Cerebellar cortex (tissue), 1 donor: ENCODE measurements at regions not wholly inside any gene's neighbourhood (a gene's known extent, or its start where the extent isn't known, plus 50 kb on each side); places are given as distances from the start of the nearest gene placed in this dataset.

Experiments used
- DNase-seq: peaks from one replicate; pipeline ENCODE4 v3.0.0-alpha.2; 2015; ENCODE audit warnings: low spot score

- no peak for DNase-seq
These were observed 104.0 kb downstream of the CYRIA start for GRCh38 chr2:16561676-16562075.

- DNase-seq: no peak
These were observed 104.4 kb downstream of the CYRIA start for GRCh38 chr2:16561251-16561650.

- DNase-seq: no peak
These were observed 106.2 kb downstream of the CYRIA start for GRCh38 chr2:16559278-16560067.

GRCh38 chr2:16554060-16554583, 111.5 kb downstream of the CYRIA start:
- DNase-seq: no peak

GRCh38 chr2:16553226-16553625, 112.4 kb downstream of the CYRIA start:
- peak; percentile 51 for DNase-seq

GRCh38 chr2:16552202-16552601, 113.4 kb downstream of the CYRIA start:
- no peak for DNase-seq

- DNase-seq: no peak
These were observed 117.6 kb downstream of the CYRIA start for GRCh38 chr2:16548036-16548435.

- DNase-seq: peak; percentile 8
These were observed 119.4 kb downstream of the CYRIA start for GRCh38 chr2:16546128-16546754.

- no peak for DNase-seq
These were observed 126.9 kb downstream of the CYRIA start for GRCh38 chr2:16538707-16539106.

GRCh38 chr2:16537347-16537746, 128.3 kb downstream of the CYRIA start:
- no peak for DNase-seq

GRCh38 chr2:16526193-16526592, 139.4 kb downstream of the CYRIA start:
- DNase-seq: no peak

- peak; percentile 22 for DNase-seq
These were observed 140.3 kb downstream of the CYRIA start for GRCh38 chr2:16525265-16525887.

GRCh38 chr2:16523711-16524110, 141.9 kb downstream of the CYRIA start:
- no peak for DNase-seq

- no peak for DNase-seq
These were observed 143.4 kb downstream of the CYRIA start for GRCh38 chr2:16522031-16522831.

- DNase-seq: no peak
These were observed 144.7 kb downstream of the CYRIA start for GRCh38 chr2:16520891-16521290.

GRCh38 chr2:16515696-16516095, 149.9 kb downstream of the CYRIA start:
- DNase-seq: no peak

GRCh38 chr2:16513626-16514025, 152.0 kb downstream of the CYRIA start:
- no peak for DNase-seq

- DNase-seq: no peak
These were observed 154.6 kb downstream of the CYRIA start for GRCh38 chr2:16511041-16511440.

GRCh38 chr2:16509042-16509441, 156.6 kb downstream of the CYRIA start:
- no peak for DNase-seq

GRCh38 chr2:16508490-16508851, 157.2 kb downstream of the CYRIA start:
- DNase-seq: no peak

- DNase-seq: peak; percentile 16
These were observed 157.8 kb downstream of the CYRIA start for GRCh38 chr2:16507655-16508489.
